ENCODE measurements at regions not wholly inside any gene's neighbourhood (a gene's known extent, or its start where the extent isn't known, plus 50 kb on each side); places are given as distances from the start of the nearest gene placed in this dataset.

- WGBS, 2 donors, result 63 to 69% methylated on average over 4 of the region's 4 CpGs
- Histone ChIP-seq H3K27ac (no peak overlapping the region), H3K27me3 (no peaks in the 10 kb centered on the region), H3K4me1 (peaks cover 10 to 16% (median 11%) of the 10 kb centered on the region in 3 donors), H3K9me3 (no peaks in the 10 kb centered on the region), H3K4me3 (no peak overlapping the region), H3K36me3 (no peaks in the 10 kb centered on the region)
- peak in 3 of 4 donors; percentile 29 to 65 (median 54) for ATAC-seq
- intact Hi-C loops (cut with DNase I), result no loop called here
- TF ChIP-seq, protein P1, sequence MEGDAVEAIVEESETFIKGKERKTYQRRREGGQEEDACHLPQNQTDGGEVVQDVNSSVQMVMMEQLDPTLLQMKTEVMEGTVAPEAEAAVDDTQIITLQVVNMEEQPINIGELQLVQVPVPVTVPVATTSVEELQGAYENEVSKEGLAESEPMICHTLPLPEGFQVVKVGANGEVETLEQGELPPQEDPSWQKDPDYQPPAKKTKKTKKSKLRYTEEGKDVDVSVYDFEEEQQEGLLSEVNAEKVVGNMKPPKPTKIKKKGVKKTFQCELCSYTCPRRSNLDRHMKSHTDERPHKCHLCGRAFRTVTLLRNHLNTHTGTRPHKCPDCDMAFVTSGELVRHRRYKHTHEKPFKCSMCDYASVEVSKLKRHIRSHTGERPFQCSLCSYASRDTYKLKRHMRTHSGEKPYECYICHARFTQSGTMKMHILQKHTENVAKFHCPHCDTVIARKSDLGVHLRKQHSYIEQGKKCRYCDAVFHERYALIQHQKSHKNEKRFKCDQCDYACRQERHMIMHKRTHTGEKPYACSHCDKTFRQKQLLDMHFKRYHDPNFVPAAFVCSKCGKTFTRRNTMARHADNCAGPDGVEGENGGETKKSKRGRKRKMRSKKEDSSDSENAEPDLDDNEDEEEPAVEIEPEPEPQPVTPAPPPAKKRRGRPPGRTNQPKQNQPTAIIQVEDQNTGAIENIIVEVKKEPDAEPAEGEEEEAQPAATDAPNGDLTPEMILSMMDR (IDR thresholded peaks at IDR 0.05), result no peak
- no peak for DNase-seq
- no peak for FAIRE-seq
Measured at GRCh38 chr3:177483182-177483967, 286.1 kb upstream of the TBL1XR1 start.

- no peaks in the 10 kb centered on the region for H3K36me3 ChIP-seq
- peaks cover 2 to 9% (median 5%) of the 10 kb centered on the region in 3 donors for H3K4me1 ChIP-seq
- FAIRE-seq, result no peak
- ATAC-seq, result no peak
- intact Hi-C loops (cut with DNase I), result no loop called here
- 96 to 99% methylated on average over 3 of the region's 3 CpGs for WGBS, 2 donors
- H3K4me3 ChIP-seq, result no peak overlapping the region
- H3K9me3 ChIP-seq, result no peaks in the 10 kb centered on the region
- TF ChIP-seq, protein P1 (IDR thresholded peaks at IDR 0.05), result no peak
- no peak overlapping the region for H3K27ac ChIP-seq
- no peaks in the 10 kb centered on the region for H3K27me3 ChIP-seq
- DNase-seq, result no peak
Measured at GRCh38 chr3:177484206-177484605, 286.9 kb upstream of the TBL1XR1 start.

GRCh38 chr3:177484926-177485325 is 287.6 kb upstream of the TBL1XR1 start:
- intact Hi-C loops (cut with DNase I), result no loop called here
- 87 to 91% methylated on average over 2 of the region's 2 CpGs for WGBS, 2 donors
- DNase-seq, result no peak

GRCh38 chr3:177487635-177488186 is 290.4 kb upstream of the TBL1XR1 start:
- ATAC-seq, result peak in 3 of 4 donors; percentile 39 to 61 (median 45)
- intact Hi-C loops (cut with DNase I), result no loop called here
- H3K27me3 ChIP-seq, result no peaks in the 10 kb centered on the region
- TF ChIP-seq, protein P1 (IDR thresholded peaks at IDR 0.05), result no peak
- no peak overlapping the region for H3K4me3 ChIP-seq
- FAIRE-seq, result no peak
- WGBS, 2 donors, result 45 to 48% methylated on average over 3 of the region's 3 CpGs
- no peak overlapping the region for H3K27ac ChIP-seq
- H3K9me3 ChIP-seq, result no peaks in the 10 kb centered on the region
- H3K36me3 ChIP-seq, result no peaks in the 10 kb centered on the region
- DNase-seq, result no peak
- H3K4me1 ChIP-seq, result peaks cover 0 to 6% (median 5%) of the 10 kb centered on the region in 3 donors

More at GRCh38 chr3:177484926-177485325, 287.6 kb upstream of the TBL1XR1 start:
- no peaks in the 10 kb centered on the region for H3K9me3 ChIP-seq
- H3K27me3 ChIP-seq, result no peaks in the 10 kb centered on the region
- H3K4me3 ChIP-seq, result no peak overlapping the region
- peaks cover 0 to 6% (median 5%) of the 10 kb centered on the region in 3 donors for H3K4me1 ChIP-seq
- H3K27ac ChIP-seq, result no peak overlapping the region
- TF ChIP-seq, protein P1 (IDR thresholded peaks at IDR 0.05), result no peak
- ATAC-seq, result no peak
- no peak for FAIRE-seq
- no peaks in the 10 kb centered on the region for H3K36me3 ChIP-seq

GRCh38 chr3:177488740-177489139 is 291.5 kb upstream of the TBL1XR1 start:
- FAIRE-seq (no peak), DNase-seq (no peak), ATAC-seq (no peak)
- Histone ChIP-seq H3K36me3 (no peaks in the 10 kb centered on the region), H3K9me3 (no peaks in the 10 kb centered on the region), H3K4me1 (peaks cover 0 to 6% (median 5%) of the 10 kb centered on the region in 3 donors), H3K27me3 (no peaks in the 10 kb centered on the region), H3K4me3 (no peak overlapping the region), H3K27ac (no peak overlapping the region)
- intact Hi-C loops (cut with DNase I), result no loop called here
- 61 to 82% methylated on average over 2 of the region's 2 CpGs for WGBS, 2 donors
- TF ChIP-seq, protein P1 (IDR thresholded peaks at IDR 0.05), result no peak

Data from pancreas (tissue), 10 donors.